ENCODE measurements at regions not wholly inside any gene's neighbourhood (a gene's known extent, or its start where the extent isn't known, plus 50 kb on each side); places are given as distances from the start of the nearest gene placed in this dataset.

GRCh38 chr4:38519666-38520065 lies 144.3 kb upstream of the KLF3 start:
- H3K27ac ChIP-seq: no peak overlapping the region
- DNase-seq: no peak
- H3K9me3 ChIP-seq: no peaks in the 10 kb centered on the region
- H3K36me3 ChIP-seq: no peaks in the 10 kb centered on the region
- TF ChIP-seq CTCF (IDR thresholded peaks at IDR 0.05): no peak
- TF ChIP-seq POLR2A (IDR thresholded peaks at IDR 0.05): no peak
- no peak overlapping the region for H3K4me3 ChIP-seq
- H3K27me3 ChIP-seq: no peaks in the 10 kb centered on the region
- no peaks in the 10 kb centered on the region for H3K4me1 ChIP-seq

- H3K36me3 ChIP-seq: no peaks in the 10 kb centered on the region
- no peaks in the 10 kb centered on the region for H3K4me1 ChIP-seq
- H3K27ac ChIP-seq: no peak overlapping the region
- no peaks in the 10 kb centered on the region for H3K9me3 ChIP-seq
- H3K4me3 ChIP-seq: no peak overlapping the region
- H3K27me3 ChIP-seq: no peaks in the 10 kb centered on the region
- TF ChIP-seq CTCF (IDR thresholded peaks at IDR 0.05) (no peak), POLR2A (IDR thresholded peaks at IDR 0.05) (no peak)
- DNase-seq: no peak
Measured at GRCh38 chr4:38523054-38523453, 140.9 kb upstream of the KLF3 start.

- no peaks in the 10 kb centered on the region for H3K4me1 ChIP-seq
- H3K27ac ChIP-seq: peak overlapping the region in 2 of 4 donors; percentile 8 to 19
- DNase-seq: no peak
- H3K36me3 ChIP-seq: no peaks in the 10 kb centered on the region
- no peaks in the 10 kb centered on the region for H3K27me3 ChIP-seq
- TF ChIP-seq POLR2A (IDR thresholded peaks at IDR 0.05) (no peak), CTCF (IDR thresholded peaks at IDR 0.05) (no peak)
- H3K4me3 ChIP-seq: peak overlapping the region in 1 of 4 donors; percentile 1
- H3K9me3 ChIP-seq: no peaks in the 10 kb centered on the region
Measured at GRCh38 chr4:38523524-38524448, 140.2 kb upstream of the KLF3 start.

GRCh38 chr4:38526412-38526811 lies 137.6 kb upstream of the KLF3 start:
- Histone ChIP-seq H3K4me3 (no peak overlapping the region), H3K4me1 (peaks cover 0 to 11% (median 6%) of the 10 kb centered on the region in 4 donors), H3K27me3 (no peaks in the 10 kb centered on the region), H3K27ac (peak overlapping the region in 1 of 4 donors; percentile 11), H3K9me3 (no peaks in the 10 kb centered on the region), H3K36me3 (no peaks in the 10 kb centered on the region)
- DNase-seq: peak in 2 of 3 donors; percentile 59 to 61
- TF ChIP-seq POLR2A (IDR thresholded peaks at IDR 0.05) (no peak), CTCF (IDR thresholded peaks at IDR 0.05) (no peak)

GRCh38 chr4:38529189-38530115 lies 134.5 kb upstream of the KLF3 start:
- no peaks in the 10 kb centered on the region for H3K27me3 ChIP-seq
- peak overlapping the region; percentile 34 to 70 (median 56) for H3K27ac ChIP-seq
- TF ChIP-seq CTCF (IDR thresholded peaks at IDR 0.05) (no peak), POLR2A (IDR thresholded peaks at IDR 0.05) (no peak)
- no peak overlapping the region for H3K4me3 ChIP-seq
- DNase-seq: peak; percentile 49 to 82 (median 72)
- no peaks in the 10 kb centered on the region for H3K9me3 ChIP-seq
- H3K4me1 ChIP-seq: peaks cover 0 to 11% (median 6%) of the 10 kb centered on the region in 4 donors
- no peaks in the 10 kb centered on the region for H3K36me3 ChIP-seq

Measured in Peyer's patch (tissue), 4 donors.